SK-N-DZ (cell line): ENCODE measurements at regions not wholly inside any gene's neighbourhood (a gene's known extent, or its start where the extent isn't known, plus 50 kb on each side); places are given as distances from the start of the nearest gene placed in this dataset.
"Not testable (repeated sequence)": the region's sequence is repeated elsewhere in the genome, so short reads cannot be mapped to it uniquely, and the experiment has no call there.

Source experiments
- DNase-seq: peaks from one replicate; pipeline ENCODE4 v3.0.0-alpha.2; 2015; ENCODE audit warnings: low spot score

DNA sequence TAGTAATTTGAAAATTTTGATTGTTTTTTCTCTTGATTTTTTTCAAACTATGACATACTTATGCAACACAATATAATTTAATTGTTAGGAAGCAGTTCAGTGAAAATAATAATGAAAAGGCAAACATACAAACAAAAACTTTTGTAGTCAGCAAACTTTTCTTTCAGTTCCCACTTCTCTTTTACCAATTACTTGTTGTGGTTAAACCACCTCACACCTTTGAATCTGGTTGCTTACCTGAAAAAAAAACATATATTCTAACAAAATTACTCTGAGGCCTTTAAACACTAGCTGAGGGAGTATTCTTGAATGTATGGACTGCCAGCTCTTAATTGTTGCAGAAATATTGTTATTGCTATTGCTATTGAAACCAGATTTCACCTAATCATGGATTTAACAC, 266.2 kb upstream of the SEMA3C start:
- no peak for DNase-seq

GRCh38 chr7:81183326-81183725, 264.5 kb upstream of the SEMA3C start:
- no peak for DNase-seq

DNA sequence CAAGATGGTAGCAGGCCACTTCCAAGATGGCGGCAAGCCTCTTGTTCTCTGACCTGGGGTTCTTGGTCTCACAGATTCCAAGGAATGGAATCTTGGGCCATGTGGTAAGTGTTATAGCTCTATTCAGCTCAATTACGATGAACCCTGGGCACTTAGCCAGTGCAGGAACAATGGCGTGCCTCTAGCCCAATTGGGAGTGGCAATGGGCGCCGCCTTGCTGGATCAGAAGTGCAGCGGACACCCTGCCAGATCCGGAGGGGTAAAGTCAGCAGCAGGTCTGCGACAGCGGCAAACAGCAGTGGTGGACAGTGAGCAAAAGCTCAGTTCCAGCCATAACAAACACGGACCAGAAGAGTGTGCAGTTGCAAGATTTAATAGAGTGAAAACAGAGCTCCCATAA, 263.2 kb upstream of the SEMA3C start:
- DNase-seq = not testable (repeated sequence)

- no peak for DNase-seq
Observed at GRCh38 chr7:81181066-81181465, 262.2 kb upstream of the SEMA3C start.

DNA sequence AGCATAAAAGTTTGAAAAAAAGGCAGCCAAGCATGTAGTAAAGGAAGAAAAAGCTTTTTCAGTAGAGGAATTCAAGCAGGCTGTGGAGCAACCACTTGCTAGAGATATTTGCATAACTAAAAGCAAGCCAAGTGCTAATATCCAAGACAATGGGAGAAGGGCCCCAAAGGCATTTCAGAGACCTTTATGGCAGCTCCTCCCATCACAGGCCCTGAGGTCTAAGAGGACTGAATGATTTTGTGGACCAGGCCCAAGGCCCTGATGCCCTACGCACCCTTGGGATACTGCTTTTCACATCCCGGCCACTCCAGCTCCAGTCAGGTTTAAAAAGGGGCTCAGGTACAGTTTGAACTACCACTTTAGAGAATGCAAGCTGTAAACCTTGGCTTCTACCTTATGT, 261.7 kb upstream of the SEMA3C start:
- no peak for DNase-seq

DNA sequence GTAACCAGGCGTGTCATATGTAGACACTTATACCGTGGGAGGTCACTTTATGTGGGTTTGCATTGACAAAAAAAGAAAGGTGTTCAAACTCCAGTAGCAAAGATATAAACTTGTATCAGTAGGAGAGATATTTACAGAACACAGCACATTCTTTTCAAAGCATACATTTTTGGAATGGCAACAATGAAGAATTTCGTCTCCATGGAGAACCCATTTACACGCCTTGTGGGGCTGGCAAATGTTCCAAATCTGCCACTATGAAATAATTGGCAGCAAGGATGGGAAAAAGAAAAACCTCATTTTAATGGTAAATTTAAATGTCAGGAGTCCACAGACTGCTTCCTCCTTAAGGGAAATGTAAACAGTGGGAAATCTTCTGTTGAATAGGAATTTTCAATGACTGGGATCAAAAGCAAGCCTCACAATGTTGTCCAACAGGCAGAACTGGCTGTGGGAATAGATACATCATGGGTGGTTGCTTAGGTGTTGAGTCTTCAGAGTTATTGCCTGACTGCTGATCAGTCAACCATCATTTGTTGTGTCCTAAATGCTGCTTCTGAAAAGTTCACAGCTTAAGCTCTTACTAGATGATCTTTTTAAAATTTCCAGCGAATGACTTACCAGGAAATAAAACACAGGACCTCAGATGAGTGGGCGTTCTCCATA, 256.6 kb upstream of the SEMA3C start:
- DNase-seq = no peak

GRCh38 chr7:81173766-81174281, 255.0 kb upstream of the SEMA3C start:
- DNase-seq = no peak

DNA sequence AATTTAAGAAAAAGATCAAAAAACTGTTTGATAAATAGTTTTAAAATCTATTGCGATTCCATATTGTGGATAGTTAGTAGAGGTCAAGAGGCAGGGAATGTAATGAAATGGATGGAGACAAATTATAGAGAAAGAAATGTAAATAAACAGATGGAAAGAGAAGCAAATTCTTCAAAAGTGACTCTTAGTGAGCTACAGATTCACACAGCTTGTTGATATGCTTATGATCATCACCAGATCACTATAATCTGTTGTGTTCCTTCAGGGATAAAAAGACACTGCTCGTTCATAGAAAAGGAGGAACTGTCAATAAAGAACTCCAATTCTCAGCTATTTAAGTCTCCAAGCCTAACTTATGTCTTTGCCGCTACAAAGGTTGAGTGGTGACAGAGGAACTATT, 251.4 kb upstream of the SEMA3C start:
- DNase-seq = no peak

DNA sequence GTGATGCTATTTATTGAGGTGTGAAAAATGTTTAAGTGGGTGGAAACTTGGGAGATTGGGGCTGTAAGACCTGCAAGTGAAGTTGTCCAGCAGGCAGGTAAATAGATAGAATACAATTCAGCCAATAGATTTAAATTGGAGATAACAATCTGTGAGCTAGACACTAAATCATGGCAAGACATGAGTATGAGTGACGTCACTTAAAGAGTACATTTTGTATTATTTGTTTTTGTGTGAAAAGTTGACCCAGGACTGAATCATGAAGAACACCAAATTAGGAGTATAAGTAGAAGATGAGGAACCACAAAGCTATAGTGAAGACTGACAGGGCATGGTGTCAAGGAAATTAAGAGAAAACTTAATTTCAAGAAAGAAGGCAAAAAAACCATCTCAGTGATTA, 249.1 kb upstream of the SEMA3C start:
- DNase-seq = no peak

GRCh38 chr7:81165070-81165469, 246.2 kb upstream of the SEMA3C start:
- no peak for DNase-seq

- DNase-seq = no peak
Observed at GRCh38 chr7:81162771-81163525, 244.1 kb upstream of the SEMA3C start.

DNA sequence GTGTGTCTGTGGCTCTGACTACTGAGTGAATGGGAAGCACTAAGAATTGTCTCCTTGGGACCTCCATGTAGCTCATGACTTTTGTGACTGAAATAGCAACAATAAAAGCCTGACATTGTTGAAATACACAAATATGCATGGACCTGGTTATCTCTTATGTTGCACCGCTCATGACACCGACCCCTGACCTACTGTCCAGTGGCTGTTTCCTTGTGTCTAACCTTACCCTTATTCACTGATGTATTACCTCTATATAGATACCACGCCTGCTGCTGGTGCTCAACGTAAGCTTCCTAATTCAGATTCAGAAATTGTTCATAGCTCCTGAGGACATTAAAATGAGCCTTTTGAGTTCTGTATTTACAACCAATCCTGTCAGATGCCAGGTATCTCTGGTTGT, 243.4 kb upstream of the SEMA3C start:
- no peak for DNase-seq

- DNase-seq = no peak
Observed at GRCh38 chr7:81161451-81162075, 242.7 kb upstream of the SEMA3C start.

DNA sequence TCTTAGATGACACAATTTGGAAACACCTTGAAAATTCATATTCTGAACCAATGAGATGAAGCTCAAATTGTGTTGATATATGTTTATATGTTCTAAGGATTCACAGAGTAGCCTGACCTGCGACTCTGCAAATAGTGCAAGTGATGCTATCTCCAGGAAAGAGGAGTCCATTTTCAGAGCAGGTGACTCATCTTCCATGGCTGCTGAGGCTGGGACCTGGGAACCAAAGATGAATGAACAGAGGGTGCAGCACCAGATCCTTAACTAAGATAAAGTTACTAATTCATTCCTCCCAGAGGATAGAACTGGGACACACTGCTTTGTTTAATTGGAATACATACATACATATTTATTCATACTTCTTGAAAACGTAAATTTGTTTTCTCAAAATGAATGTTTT, 240.6 kb upstream of the SEMA3C start:
- peak; percentile 54 for DNase-seq

- no peak for DNase-seq
Observed at GRCh38 chr7:81158189-81158588, 239.3 kb upstream of the SEMA3C start.

- DNase-seq = no peak
Observed at GRCh38 chr7:81155654-81156373, 237.0 kb upstream of the SEMA3C start.

GRCh38 chr7:81154565-81154964, 235.7 kb upstream of the SEMA3C start:
- no peak for DNase-seq

- DNase-seq = not testable (repeated sequence)
Observed at GRCh38 chr7:81152925-81153324, 234.1 kb upstream of the SEMA3C start.

DNA sequence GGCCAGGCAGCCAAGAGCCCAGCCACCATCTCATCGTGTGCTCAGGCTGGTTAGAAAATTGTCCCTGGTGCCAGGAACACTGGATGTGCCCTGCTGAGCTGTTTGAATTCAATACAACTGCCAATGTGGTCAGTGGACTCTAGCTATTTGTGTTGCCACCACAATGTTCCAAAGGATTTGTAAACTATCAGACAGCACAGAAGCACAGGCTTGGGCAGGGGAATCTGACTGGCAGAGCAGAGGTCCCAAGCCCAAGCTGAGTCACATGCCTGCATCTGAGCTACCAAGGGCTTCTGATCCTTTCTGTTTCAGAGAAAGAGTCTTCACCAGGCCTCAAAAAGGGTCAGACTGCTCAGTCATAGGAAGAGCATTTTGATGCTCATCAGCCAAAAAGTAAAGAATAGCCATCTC, 232.1 kb upstream of the SEMA3C start:
- DNase-seq = no peak

DNA sequence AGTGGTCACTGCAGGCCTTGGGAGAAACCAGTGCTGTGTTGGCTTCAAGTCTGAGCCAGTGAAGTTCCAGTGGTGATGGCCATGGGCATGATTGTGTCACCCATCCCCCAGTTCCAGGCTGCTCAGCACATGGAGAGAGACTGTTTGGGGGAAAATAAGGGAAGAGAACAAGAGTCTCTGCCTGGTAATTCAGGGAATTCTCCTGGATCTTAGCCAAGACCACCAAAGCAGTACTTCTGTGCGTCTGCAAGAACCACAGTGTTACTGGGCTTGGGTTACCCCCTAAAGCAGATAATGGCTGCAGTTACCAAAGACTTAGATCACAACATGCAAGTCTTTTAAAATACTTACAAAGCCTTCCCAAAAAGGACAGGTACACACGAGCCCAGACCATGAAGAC, 225.0 kb upstream of the SEMA3C start:
- DNase-seq = no peak

- not testable (repeated sequence) for DNase-seq
Observed at GRCh38 chr7:81141257-81142205, 222.7 kb upstream of the SEMA3C start.
